Liver (tissue), 8 donors: ENCODE measurements at regions not wholly inside any gene's neighbourhood (a gene's known extent, or its start where the extent isn't known, plus 50 kb on each side); places are given as distances from the start of the nearest gene placed in this dataset.

Source experiments
- DNase-seq: peaks from one replicate; pipeline ENCODE4 v3.0.0-alpha.2; 2017; ENCODE audit warnings: low spot score
- H3K27ac ChIP-seq, 2 donors: one replicate each; pipeline ENCODE4 v1.7.0; 2013; ENCODE audit warnings: inconsistent platforms in 2 of 2, low read length in 2 of 2, control low read depth in 1 of 2, low read depth in 1 of 2, mild to moderate bottlenecking in 1 of 2
- H3K27me3 ChIP-seq, 4 donors: one replicate each; pipeline versions ENCODE4 v1.6.1 to v1.7.0; 2013; ENCODE audit warnings: low read length in 3 of 4, inconsistent platforms in 1 of 4, mild to moderate bottlenecking in 1 of 4, moderate library complexity in 1 of 4; ENCODE audit not compliant: control insufficient read depth in 4 of 4, insufficient read depth in 4 of 4
- H3K36me3 ChIP-seq, 4 donors: one replicate each; pipeline versions ENCODE4 v1.6.1 to v1.7.0; 2013; ENCODE audit warnings: low read length in 3 of 4, mild to moderate bottlenecking in 3 of 4, low read depth in 1 of 4, moderate library complexity in 1 of 4; ENCODE audit not compliant: control insufficient read depth in 4 of 4, insufficient read depth in 3 of 4
- H3K4me1 ChIP-seq, 4 donors: one replicate each; pipeline versions ENCODE4 v1.6.1 to v1.7.0; 2013; ENCODE audit warnings: low read length in 3 of 4, mild to moderate bottlenecking in 3 of 4, moderate library complexity in 1 of 4; ENCODE audit not compliant: control insufficient read depth in 4 of 4, insufficient read depth in 4 of 4
- H3K4me3 ChIP-seq, 3 donors: one replicate each; pipeline versions ENCODE4 v1.6.1 to v1.7.0; 2013; ENCODE audit warnings: low read length in 3 of 3, control low read depth in 1 of 3, low read depth in 1 of 3, mild to moderate bottlenecking in 1 of 3
- H3K9ac ChIP-seq, 2 donors: one replicate each; pipeline ENCODE4 v1.7.0; 2013; ENCODE audit warnings: low read length in 2 of 2, mild to moderate bottlenecking in 2 of 2, moderate library complexity in 2 of 2, control low read depth in 1 of 2, low read depth in 1 of 2
- H3K9me3 ChIP-seq, 4 donors: one replicate each; pipeline versions ENCODE4 v1.6.1 to v1.7.0; 2013; ENCODE audit warnings: low read length in 3 of 4; ENCODE audit not compliant: control insufficient read depth in 4 of 4
- FOXA1 ChIP-seq: IDR thresholded peaks from 2 replicates; pipeline ENCODE4 v1.6.1; 2016; ENCODE audit warnings: antibody characterized with exemption
- GABPA ChIP-seq, 2 donors: IDR thresholded peaks in 1 of 2; conservative IDR thresholded peaks in 1 of 2; 2 replicates each; pipeline ENCODE4 v1.6.1; 2016; ENCODE audit warnings: antibody characterized with exemption in 2 of 2, mild to moderate bottlenecking in 1 of 2, moderate library complexity in 1 of 2
- HNF4G ChIP-seq: IDR thresholded peaks from 2 replicates; pipeline ENCODE4 v1.6.1; 2016; ENCODE audit warnings: antibody characterized with exemption
- JUND ChIP-seq, 2 donors: IDR thresholded peaks; 2 replicates each; pipeline ENCODE4 v1.6.1; 2016; ENCODE audit warnings: antibody characterized with exemption in 2 of 2
- NR2F2 ChIP-seq: IDR thresholded peaks from 2 replicates; pipeline ENCODE4 v1.6.1; 2016; ENCODE audit warnings: antibody characterized with exemption
- RAD21 ChIP-seq, 2 donors: IDR thresholded peaks; 2 replicates each; pipeline ENCODE4 v1.6.1; 2016; ENCODE audit warnings: antibody characterized with exemption in 2 of 2, mild to moderate bottlenecking in 2 of 2
- RXRA ChIP-seq, 2 donors: IDR thresholded peaks; 2 replicates each; pipeline ENCODE4 v1.6.1; 2017 to 2018; ENCODE audit warnings: antibody characterized with exemption in 2 of 2, mild to moderate bottlenecking in 1 of 2
- SP1 ChIP-seq: IDR thresholded peaks from 2 replicates; pipeline ENCODE4 v1.6.1; 2018; ENCODE audit warnings: antibody characterized with exemption, mild to moderate bottlenecking
- YY1 ChIP-seq: IDR thresholded peaks from 2 replicates; pipeline ENCODE4 v1.6.1; 2016; ENCODE audit warnings: antibody characterized with exemption, mild to moderate bottlenecking
- ZBTB33 ChIP-seq: IDR thresholded peaks from 2 replicates; pipeline ENCODE4 v1.6.1; 2016; ENCODE audit warnings: antibody characterized with exemption
- WGBS: extraction: QIAGEN DNeasy Blood & Tissue Kit; methylation state at CpG from one replicate; pipeline ENCODE4 v1.1.7; 2013; 5-methylcytosine and 5-hydroxymethylcytosine counted together
- TF ChIP-seq, protein P1 (sequence below): fragments of 150-350 bp; IDR thresholded peaks from 2 replicates; pipeline ENCODE4 v1.5.1; 2017; ENCODE audit warnings: improper control_type of control experiment, low read depth, low read length; ENCODE audit not compliant: missing input control
- TF ChIP-seq, protein P2 (sequence below): IDR thresholded peaks from 2 replicates; pipeline ENCODE4 v1.6.1; 2016; ENCODE audit warnings: antibody characterized with exemption
- donor health status: healthy.
- donor health status: healthy.
- donor health status: healthy.
- donor health status: healthy.
- donor health status: healthy.

- Histone ChIP-seq H3K36me3 (no peaks in the 10 kb centered on the region), H3K27me3 (no peaks in the 10 kb centered on the region), H3K9ac (no peak overlapping the region), H3K4me1 (peaks cover 0 to 4% (median 0%) of the 10 kb centered on the region in 4 donors), H3K4me3 (no peak overlapping the region), H3K9me3 (no peaks in the 10 kb centered on the region), H3K27ac (no peak overlapping the region)
- 57% methylated on average over 3 of the region's 3 CpGs for WGBS
- TF ChIP-seq HNF4G (no peak), RXRA (IDR thresholded peaks at IDR 0.05) (no peak), RAD21 (IDR thresholded peaks at IDR 0.05) (no peak), ZBTB33 (no peak), YY1 (no peak), SP1 (no peak)
- TF ChIP-seq, protein P1, sequence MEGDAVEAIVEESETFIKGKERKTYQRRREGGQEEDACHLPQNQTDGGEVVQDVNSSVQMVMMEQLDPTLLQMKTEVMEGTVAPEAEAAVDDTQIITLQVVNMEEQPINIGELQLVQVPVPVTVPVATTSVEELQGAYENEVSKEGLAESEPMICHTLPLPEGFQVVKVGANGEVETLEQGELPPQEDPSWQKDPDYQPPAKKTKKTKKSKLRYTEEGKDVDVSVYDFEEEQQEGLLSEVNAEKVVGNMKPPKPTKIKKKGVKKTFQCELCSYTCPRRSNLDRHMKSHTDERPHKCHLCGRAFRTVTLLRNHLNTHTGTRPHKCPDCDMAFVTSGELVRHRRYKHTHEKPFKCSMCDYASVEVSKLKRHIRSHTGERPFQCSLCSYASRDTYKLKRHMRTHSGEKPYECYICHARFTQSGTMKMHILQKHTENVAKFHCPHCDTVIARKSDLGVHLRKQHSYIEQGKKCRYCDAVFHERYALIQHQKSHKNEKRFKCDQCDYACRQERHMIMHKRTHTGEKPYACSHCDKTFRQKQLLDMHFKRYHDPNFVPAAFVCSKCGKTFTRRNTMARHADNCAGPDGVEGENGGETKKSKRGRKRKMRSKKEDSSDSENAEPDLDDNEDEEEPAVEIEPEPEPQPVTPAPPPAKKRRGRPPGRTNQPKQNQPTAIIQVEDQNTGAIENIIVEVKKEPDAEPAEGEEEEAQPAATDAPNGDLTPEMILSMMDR: no peak
- TF ChIP-seq, protein P2, sequence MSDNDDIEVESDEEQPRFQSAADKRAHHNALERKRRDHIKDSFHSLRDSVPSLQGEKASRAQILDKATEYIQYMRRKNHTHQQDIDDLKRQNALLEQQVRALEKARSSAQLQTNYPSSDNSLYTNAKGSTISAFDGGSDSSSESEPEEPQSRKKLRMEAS: no peak
- no peak for DNase-seq
These were observed 212.4 kb upstream of the ADAMTS9 start for GRCh38 chr3:64900156-64900555.

DNA sequence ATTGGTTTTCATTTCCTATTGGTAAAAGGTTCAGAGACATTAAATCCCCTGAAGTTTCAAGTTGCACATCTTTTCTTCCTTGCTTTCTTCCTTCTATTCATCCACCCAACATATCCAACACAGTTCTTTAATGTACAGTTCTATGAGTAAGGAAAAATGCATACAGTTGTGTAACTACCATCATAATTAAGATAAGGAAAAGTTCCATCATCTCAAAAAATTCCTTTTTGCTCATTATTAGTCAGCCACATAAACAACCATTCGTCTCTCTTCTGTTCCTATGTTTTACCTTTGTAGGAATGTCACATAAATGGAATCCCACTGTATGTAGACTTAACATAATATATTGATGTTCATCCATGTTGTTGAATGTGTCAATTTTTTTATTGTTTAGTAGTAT lies 211.1 kb upstream of the ADAMTS9 start:
- H3K9ac ChIP-seq: no peak overlapping the region
- H3K4me1 ChIP-seq: peaks cover 0 to 4% (median 0%) of the 10 kb centered on the region in 4 donors
- 94% methylated on average over 1 of the region's 1 CpG for WGBS
- DNase-seq: no peak
- H3K27ac ChIP-seq: no peak overlapping the region
- H3K36me3 ChIP-seq: no peaks in the 10 kb centered on the region
- TF ChIP-seq FOXA1 (no peak), RXRA (IDR thresholded peaks at IDR 0.05) (no peak), ZBTB33 (no peak), JUND (IDR thresholded peaks at IDR 0.05) (no peak), GABPA (IDR thresholded peaks at IDR 0.05 in 1 of 2, conservative IDR thresholded peaks at IDR 0.05 in 1 of 2) (no peak), NR2F2 (no peak), SP1 (no peak)
- TF ChIP-seq, protein P2: no peak
- TF ChIP-seq, protein P1: no peak
- H3K9me3 ChIP-seq: no peaks in the 10 kb centered on the region
- no peak overlapping the region for H3K4me3 ChIP-seq
- H3K27me3 ChIP-seq: no peaks in the 10 kb centered on the region
